ENCODE measurements at regions not wholly inside any gene's neighbourhood (a gene's known extent, or its start where the extent isn't known, plus 50 kb on each side); places are given as distances from the start of the nearest gene placed in this dataset.

- DNase-seq (ENCODE audit: low read depth, low spot score) = no peak
- no peak overlapping the region for H3K4me3 ChIP-seq (ENCODE audit: low read length)
These were observed 133.6 kb downstream of the UBE2E3 start for GRCh38 chr2:181114021-181114420.

GRCh38 chr2:181116261-181116660, 135.9 kb downstream of the UBE2E3 start:
- DNase-seq (ENCODE audit: low read depth, low spot score) = no peak

GRCh38 chr2:181117206-181117925, 137.0 kb downstream of the UBE2E3 start:
- no peak for DNase-seq (ENCODE audit: low read depth, low spot score)
- H3K4me3 ChIP-seq (ENCODE audit: low read length) = no peak overlapping the region

More at GRCh38 chr2:181116261-181116660, 135.9 kb downstream of the UBE2E3 start:
- no peak overlapping the region for H3K4me3 ChIP-seq (ENCODE audit: low read length)

- H3K4me3 ChIP-seq (ENCODE audit: low read length) = no peak overlapping the region
- DNase-seq (ENCODE audit: low read depth, low spot score) = no peak
These were observed 140.2 kb downstream of the UBE2E3 start for GRCh38 chr2:181120625-181121024.

- no peak for DNase-seq (ENCODE audit: low read depth, low spot score)
These were observed 141.6 kb downstream of the UBE2E3 start for GRCh38 chr2:181121996-181122395.

GRCh38 chr2:181122601-181123000, 142.2 kb downstream of the UBE2E3 start:
- no peak for DNase-seq (ENCODE audit: low read depth, low spot score)
- no peak overlapping the region for H3K4me3 ChIP-seq (ENCODE audit: low read length)

More at GRCh38 chr2:181121996-181122395, 141.6 kb downstream of the UBE2E3 start:
- H3K4me3 ChIP-seq (ENCODE audit: low read length) = no peak overlapping the region

- peak; percentile 91 for DNase-seq (ENCODE audit: low read depth, low spot score)
- peak overlapping the region; percentile 40 for H3K4me3 ChIP-seq (ENCODE audit: low read length)
These were observed 143.4 kb downstream of the UBE2E3 start for GRCh38 chr2:181123798-181124231.

- peak overlapping the region; percentile 40 for H3K4me3 ChIP-seq (ENCODE audit: low read length)
- no peak for DNase-seq (ENCODE audit: low read depth, low spot score)
These were observed 144.1 kb downstream of the UBE2E3 start for GRCh38 chr2:181124497-181124896.

- no peak for DNase-seq (ENCODE audit: low read depth, low spot score)
- no peak overlapping the region for H3K4me3 ChIP-seq (ENCODE audit: low read length)
These were observed 145.0 kb downstream of the UBE2E3 start for GRCh38 chr2:181125359-181125758.

- H3K4me3 ChIP-seq (ENCODE audit: low read length) = no peak overlapping the region
- DNase-seq (ENCODE audit: low read depth, low spot score) = no peak
These were observed 146.0 kb downstream of the UBE2E3 start for GRCh38 chr2:181126311-181126868.

- DNase-seq (ENCODE audit: low read depth, low spot score) = no peak
- H3K4me3 ChIP-seq (ENCODE audit: low read length) = no peak overlapping the region
These were observed 147.8 kb downstream of the UBE2E3 start for GRCh38 chr2:181128199-181128598.

GRCh38 chr2:181129364-181130056, 149.1 kb downstream of the UBE2E3 start:
- no peak for DNase-seq (ENCODE audit: low read depth, low spot score)
- no peak overlapping the region for H3K4me3 ChIP-seq (ENCODE audit: low read length)

- DNase-seq (ENCODE audit: low read depth, low spot score) = no peak
- no peak overlapping the region for H3K4me3 ChIP-seq (ENCODE audit: low read length)
These were observed 150.3 kb downstream of the UBE2E3 start for GRCh38 chr2:181130686-181131085.

- DNase-seq (ENCODE audit: low read depth, low spot score) = no peak
- no peak overlapping the region for H3K4me3 ChIP-seq (ENCODE audit: low read length)
These were observed 151.2 kb downstream of the UBE2E3 start for GRCh38 chr2:181131584-181131983.

GRCh38 chr2:181138816-181139215, 158.4 kb downstream of the UBE2E3 start:
- no peak overlapping the region for H3K4me3 ChIP-seq (ENCODE audit: low read length)
- DNase-seq (ENCODE audit: low read depth, low spot score) = no peak

- H3K4me3 ChIP-seq (ENCODE audit: low read length) = no peak overlapping the region
- no peak for DNase-seq (ENCODE audit: low read depth, low spot score)
These were observed 159.4 kb downstream of the UBE2E3 start for GRCh38 chr2:181139831-181140230.

GRCh38 chr2:181140414-181140813, 160.0 kb downstream of the UBE2E3 start:
- no peak for DNase-seq (ENCODE audit: low read depth, low spot score)
- H3K4me3 ChIP-seq (ENCODE audit: low read length) = no peak overlapping the region

GRCh38 chr2:181140928-181141327, 160.5 kb downstream of the UBE2E3 start:
- DNase-seq (ENCODE audit: low read depth, low spot score) = no peak
- H3K4me3 ChIP-seq (ENCODE audit: low read length) = no peak overlapping the region

GRCh38 chr2:181141676-181142075, 161.3 kb downstream of the UBE2E3 start:
- no peak overlapping the region for H3K4me3 ChIP-seq (ENCODE audit: low read length)
- no peak for DNase-seq (ENCODE audit: low read depth, low spot score)

- no peak for DNase-seq (ENCODE audit: low read depth, low spot score)
- H3K4me3 ChIP-seq (ENCODE audit: low read length) = no peak overlapping the region
These were observed 162.1 kb downstream of the UBE2E3 start for GRCh38 chr2:181142514-181142913.

All from Jurkat, Clone E6-1 (cell line).